ENCODE measurements at regions not wholly inside any gene's neighbourhood (a gene's known extent, or its start where the extent isn't known, plus 50 kb on each side); places are given as distances from the start of the nearest gene placed in this dataset.

GRCh38 chr3:106277731-106278130 lies 408.9 kb upstream of the CBLB start:
- H3K9me3 Mint-ChIP-seq, result peaks cover 0 to 5% (median 2%) of the 10 kb centered on the region in 3 donors
- no peak overlapping the region for H3K4me3 Mint-ChIP-seq
- H3K36me3 Mint-ChIP-seq, result peaks cover 8% of the 10 kb centered on the region
- no peaks in the 10 kb centered on the region for H3K27me3 Mint-ChIP-seq
- H3K4me1 Mint-ChIP-seq, result peaks cover 11 to 16% (median 15%) of the 10 kb centered on the region in 3 donors
- H3K27ac Mint-ChIP-seq, result no peak overlapping the region

- H3K4me3 Mint-ChIP-seq, result no peak overlapping the region
- H3K36me3 Mint-ChIP-seq, result peaks cover 7% of the 10 kb centered on the region
- peaks cover 9 to 12% (median 10%) of the 10 kb centered on the region in 3 donors for H3K4me1 Mint-ChIP-seq
- no peak overlapping the region for H3K27ac Mint-ChIP-seq
- H3K27me3 Mint-ChIP-seq, result no peaks in the 10 kb centered on the region
- H3K9me3 Mint-ChIP-seq, result peaks cover 0 to 2% (median 0%) of the 10 kb centered on the region in 3 donors
These were observed 412.4 kb upstream of the CBLB start for GRCh38 chr3:106281221-106281620.

- Mint-ChIP-seq H3K36me3 (peaks cover 5% of the 10 kb centered on the region), H3K4me3 (no peak overlapping the region), H3K9me3 (peaks cover 0 to 2% (median 2%) of the 10 kb centered on the region in 3 donors), H3K27me3 (no peaks in the 10 kb centered on the region), H3K27ac (no peak overlapping the region), H3K4me1 (peaks cover 0 to 1% (median 0%) of the 10 kb centered on the region in 3 donors)
These were observed 414.1 kb upstream of the CBLB start for GRCh38 chr3:106282943-106283342.

GRCh38 chr3:106288781-106289180 lies 420.0 kb upstream of the CBLB start:
- Mint-ChIP-seq H3K4me3 (no peak overlapping the region), H3K27ac (no peak overlapping the region), H3K4me1 (peaks cover 0 to 4% (median 4%) of the 10 kb centered on the region in 3 donors), H3K9me3 (peaks cover 0 to 2% (median 0%) of the 10 kb centered on the region in 3 donors), H3K36me3 (peaks cover 5% of the 10 kb centered on the region), H3K27me3 (no peaks in the 10 kb centered on the region)

- Mint-ChIP-seq H3K9me3 (peaks cover 0 to 2% (median 0%) of the 10 kb centered on the region in 3 donors), H3K27ac (no peak overlapping the region), H3K4me3 (no peak overlapping the region)
These were observed 421.6 kb upstream of the CBLB start for GRCh38 chr3:106290304-106290997.

GRCh38 chr3:106293161-106293560 lies 424.3 kb upstream of the CBLB start:
- H3K27ac Mint-ChIP-seq, result no peak overlapping the region
- no peaks in the 10 kb centered on the region for H3K36me3 Mint-ChIP-seq
- H3K27me3 Mint-ChIP-seq, result no peaks in the 10 kb centered on the region
- H3K4me3 Mint-ChIP-seq, result no peak overlapping the region
- no peaks in the 10 kb centered on the region for H3K9me3 Mint-ChIP-seq
- peaks cover 0 to 4% (median 4%) of the 10 kb centered on the region in 3 donors for H3K4me1 Mint-ChIP-seq

More at GRCh38 chr3:106290304-106290997, 421.6 kb upstream of the CBLB start:
- Mint-ChIP-seq H3K36me3 (no peaks in the 10 kb centered on the region), H3K27me3 (no peaks in the 10 kb centered on the region), H3K4me1 (peaks cover 0 to 4% (median 4%) of the 10 kb centered on the region in 3 donors)

GRCh38 chr3:106294121-106294520 lies 425.3 kb upstream of the CBLB start:
- peaks cover under 1 to 5% (median 5%) of the 10 kb centered on the region in 3 donors for H3K4me1 Mint-ChIP-seq
- H3K27ac Mint-ChIP-seq, result no peak overlapping the region
- H3K9me3 Mint-ChIP-seq, result no peaks in the 10 kb centered on the region
- H3K36me3 Mint-ChIP-seq, result no peaks in the 10 kb centered on the region
- H3K4me3 Mint-ChIP-seq, result no peak overlapping the region
- H3K27me3 Mint-ChIP-seq, result no peaks in the 10 kb centered on the region

- H3K27ac Mint-ChIP-seq, result no peak overlapping the region
- peaks cover 6 to 12% (median 7%) of the 10 kb centered on the region in 3 donors for H3K4me1 Mint-ChIP-seq
- no peaks in the 10 kb centered on the region for H3K9me3 Mint-ChIP-seq
- no peaks in the 10 kb centered on the region for H3K27me3 Mint-ChIP-seq
- no peaks in the 10 kb centered on the region for H3K36me3 Mint-ChIP-seq
- H3K4me3 Mint-ChIP-seq, result peak overlapping the region in 1 of 4 donors; percentile 74
These were observed 427.2 kb upstream of the CBLB start for GRCh38 chr3:106296062-106296461.

- Mint-ChIP-seq H3K27me3 (no peaks in the 10 kb centered on the region), H3K27ac (no peak overlapping the region), H3K9me3 (no peaks in the 10 kb centered on the region), H3K4me3 (peak overlapping the region in 1 of 4 donors; percentile 41), H3K4me1 (peaks cover 23 to 34% (median 26%) of the 10 kb centered on the region in 3 donors), H3K36me3 (no peaks in the 10 kb centered on the region)
These were observed 430.7 kb upstream of the CBLB start for GRCh38 chr3:106299300-106300098.

- Mint-ChIP-seq H3K27ac (peak overlapping the region in 1 of 3 donors; percentile 2), H3K4me3 (peak overlapping the region in 2 of 4 donors; percentile 5 to 34), H3K36me3 (no peaks in the 10 kb centered on the region), H3K4me1 (peaks cover 29 to 34% (median 30%) of the 10 kb centered on the region in 3 donors), H3K9me3 (no peaks in the 10 kb centered on the region), H3K27me3 (no peaks in the 10 kb centered on the region)
These were observed 433.8 kb upstream of the CBLB start for GRCh38 chr3:106302451-106303221.

- Mint-ChIP-seq H3K4me1 (peaks cover 29 to 34% (median 30%) of the 10 kb centered on the region in 3 donors), H3K9me3 (no peaks in the 10 kb centered on the region), H3K27me3 (no peaks in the 10 kb centered on the region), H3K4me3 (no peak overlapping the region), H3K27ac (no peak overlapping the region), H3K36me3 (no peaks in the 10 kb centered on the region)
These were observed 435.0 kb upstream of the CBLB start for GRCh38 chr3:106303766-106304165.

GRCh38 chr3:106305127-106305526 lies 436.3 kb upstream of the CBLB start:
- H3K27me3 Mint-ChIP-seq, result no peaks in the 10 kb centered on the region
- no peaks in the 10 kb centered on the region for H3K36me3 Mint-ChIP-seq
- H3K9me3 Mint-ChIP-seq, result no peaks in the 10 kb centered on the region
- peaks cover 22 to 25% (median 24%) of the 10 kb centered on the region in 3 donors for H3K4me1 Mint-ChIP-seq
- no peak overlapping the region for H3K4me3 Mint-ChIP-seq
- no peak overlapping the region for H3K27ac Mint-ChIP-seq

- no peak overlapping the region for H3K27ac Mint-ChIP-seq
- H3K4me1 Mint-ChIP-seq, result peaks cover 22 to 24% (median 23%) of the 10 kb centered on the region in 3 donors
These were observed 437.1 kb upstream of the CBLB start for GRCh38 chr3:106305882-106306435.

GRCh38 chr3:106309274-106309673 lies 440.5 kb upstream of the CBLB start:
- no peaks in the 10 kb centered on the region for H3K27me3 Mint-ChIP-seq
- no peaks in the 10 kb centered on the region for H3K9me3 Mint-ChIP-seq
- peaks cover 0 to 8% (median 6%) of the 10 kb centered on the region in 3 donors for H3K4me1 Mint-ChIP-seq
- no peak overlapping the region for H3K4me3 Mint-ChIP-seq
- no peak overlapping the region for H3K27ac Mint-ChIP-seq
- H3K36me3 Mint-ChIP-seq, result no peaks in the 10 kb centered on the region

More at GRCh38 chr3:106305882-106306435, 437.1 kb upstream of the CBLB start:
- Mint-ChIP-seq H3K36me3 (no peaks in the 10 kb centered on the region), H3K9me3 (no peaks in the 10 kb centered on the region), H3K4me3 (no peak overlapping the region), H3K27me3 (no peaks in the 10 kb centered on the region)
